ENCODE measurements at regions not wholly inside any gene's neighbourhood (a gene's known extent, or its start where the extent isn't known, plus 50 kb on each side); places are given as distances from the start of the nearest gene placed in this dataset.

- Histone ChIP-seq H3K56ac (replicated peaks; ENCODE audit: insufficient read length, low read depth, low read length) (no peak overlapping the region), H3K4me3 (ENCODE audit: extremely low read depth in 1 of 4, insufficient read depth in 2 of 4, low read depth in 3 of 4, low read length in 4 of 4) (no peak overlapping the region), H2AFZ (ENCODE audit: low read length) (no peak overlapping the region), H3K4ac (replicated peaks; ENCODE audit: insufficient read length, low read depth, low read length) (no peak overlapping the region), H3K9ac (replicated peaks in 1 of 4; ENCODE audit: extremely low read depth in 1 of 4, low read depth in 3 of 4, low read length in 3 of 4) (no peak overlapping the region), H3K79me2 (ENCODE audit: control insufficient read depth in 1 of 2, insufficient read depth in 2 of 2, low read length in 2 of 2) (no peaks in the 10 kb centered on the region), H2BK15ac (ENCODE audit: low read length) (no peak overlapping the region), H4K91ac (replicated peaks; ENCODE audit: insufficient read length, low read length) (no peak overlapping the region), H3K4me1 (replicated peaks in 1 of 4; ENCODE audit: control insufficient read depth in 3 of 4, insufficient read depth in 4 of 4, low read length in 3 of 4) (peaks cover 0 to 6% (median 3%) of the 10 kb centered on the region in 4 experiments; a peak in 3 of 7 replicates), H3K4me2 (ENCODE audit: insufficient read depth in 1 of 2, low read depth in 2 of 2, low read length in 2 of 2) (no peak overlapping the region), H2BK20ac (ENCODE audit: low read length) (no peak overlapping the region), H4K20me1 (replicated peaks in 1 of 2; ENCODE audit: control insufficient read depth in 1 of 2, insufficient read depth in 2 of 2, low read length in 2 of 2) (no peaks in the 10 kb centered on the region), H3K18ac (ENCODE audit: extremely low read depth, low read length) (no peak overlapping the region), H3K14ac (ENCODE audit: insufficient read length) (no peak overlapping the region), H2BK12ac (ENCODE audit: low read depth, low read length) (no peak overlapping the region), H3K79me1 (ENCODE audit: low read depth, low read length) (no peaks in the 10 kb centered on the region), H3K27me3 (replicated peaks in 1 of 4; ENCODE audit: control insufficient read depth in 3 of 4, extremely low read depth in 1 of 4, insufficient read depth in 3 of 4, low read length in 3 of 4) (no peaks in the 10 kb centered on the region; a peak in 1 of 7 replicates), H4K5ac (ENCODE audit: insufficient read length, low read depth, low read length) (no peak overlapping the region), H3K23ac (ENCODE audit: insufficient read length) (no peak overlapping the region), H2AK5ac (ENCODE audit: low read depth, low read length) (no peak overlapping the region), H3K23me2 (ENCODE audit: low read depth, low read length) (no peaks in the 10 kb centered on the region; the same call in 1 of the 2 replicates), H2BK120ac (replicated peaks; ENCODE audit: low read depth, low read length) (no peak overlapping the region), H2BK5ac (ENCODE audit: low read depth, low read length) (no peak overlapping the region), H4K8ac (ENCODE audit: extremely low read depth, insufficient read depth, low read length) (no peak overlapping the region), H3K36me3 (ENCODE audit: control insufficient read depth in 2 of 4, insufficient read depth in 4 of 4, low read length in 3 of 4) (no peaks in the 10 kb centered on the region), H3K9me3 (ENCODE audit: insufficient read depth in 2 of 2, low read depth in 1 of 2, low read length in 1 of 2) (no peaks in the 10 kb centered on the region), H3K27ac (ENCODE audit: low read depth, low read length) (no peak overlapping the region)
- FAIRE-seq (no peak), DNase-seq (ENCODE audit: low read depth in 1 of 2, low spot score in 2 of 2) (no peak)
- POLR2A ChIA-PET (ENCODE audit: partially characterized antibody), result no interaction called here
- CTCF ChIA-PET (ENCODE audit: partially characterized antibody), result interaction anchor here (1.4 kb wide), 2 partner anchors 9 to 121 kb away, joined by 3 to 4 read pairs; no protein-coding TSS in a partner anchor
- no peak for TF ChIP-seq CHD7 (IDR thresholded peaks at IDR 0.05; ENCODE audit: insufficient replicate concordance, low read length)
Measured at GRCh38 chr3:113142476-113142875, 68.9 kb upstream of the BOC start.
